HG03457 (cell line): ENCODE measurements at regions not wholly inside any gene's neighbourhood (a gene's known extent, or its start where the extent isn't known, plus 50 kb on each side); places are given as distances from the start of the nearest gene placed in this dataset.

Experiments
- ATAC-seq: cut with Tn5 transposase; IDR thresholded peaks from one replicate; pipeline ENCODE4 v1.9.1; 2021; ENCODE audit warnings: moderate number of reproducible peaks; ENCODE audit not compliant: unreplicated experiment

GRCh38 chr5:110345623-110346022, 380.8 kb downstream of the TMEM232 start:
- no peak for ATAC-seq

GRCh38 chr5:110346893-110347358, 379.5 kb downstream of the TMEM232 start:
- no peak for ATAC-seq

- ATAC-seq = no peak
Measured at GRCh38 chr5:110347781-110348180, 378.7 kb downstream of the TMEM232 start.

- no peak for ATAC-seq
Measured at GRCh38 chr5:110351430-110351829, 375.0 kb downstream of the TMEM232 start.

GRCh38 chr5:110354311-110354710, 372.2 kb downstream of the TMEM232 start:
- no peak for ATAC-seq

- ATAC-seq = no peak
Measured at GRCh38 chr5:110354915-110355644, 371.4 kb downstream of the TMEM232 start.

- no peak for ATAC-seq
Measured at GRCh38 chr5:110356677-110357076, 369.8 kb downstream of the TMEM232 start.

- no peak for ATAC-seq
Measured at GRCh38 chr5:110359221-110359620, 367.2 kb downstream of the TMEM232 start.

- ATAC-seq = no peak
Measured at GRCh38 chr5:110361471-110361870, 365.0 kb downstream of the TMEM232 start.

GRCh38 chr5:110362261-110362660, 364.2 kb downstream of the TMEM232 start:
- no peak for ATAC-seq

GRCh38 chr5:110366716-110367115, 359.8 kb downstream of the TMEM232 start:
- ATAC-seq = no peak
